K562 (cell line): ENCODE measurements at regions not wholly inside any gene's neighbourhood (a gene's known extent, or its start where the extent isn't known, plus 50 kb on each side); places are given as distances from the start of the nearest gene placed in this dataset.

ENCODE experiments used
- ATAC-seq: fragments of 200-7000 bp; cut with Tn5 transposase; 3 replicates; pipeline ENCODE4 v1.9.1; 2020; ENCODE audit warnings: moderate library complexity
- BruUV-seq: library from RNA; stranded (reverse); fragments of 400-500 nt; replicated peaks from 2 replicates; lab custom pipeline; 2021; lab: Mats Ljungman, UMichigan
- CTCF ChIA-PET: fragments of 300-600 bp; formaldehyde crosslinking; extraction: SDS; loops from one replicate; lab custom pipeline; 2021; ENCODE audit warnings: low intra/inter-chr PET ratio; lab: Yijun Ruan, JAX
- POLR2A ChIA-PET: fragments of 300-600, 350-650 bp; sonication (Branson Sonifier 250); formaldehyde crosslinking; extraction: SDS; loops from one replicate; lab custom pipeline; 2021; ENCODE audit warnings: antibody characterized with exemption, inconsistent platforms; lab: Yijun Ruan, JAX
- DNase-seq, 4 experiments: peaks; one replicate each; pipeline versions ENCODE4 v3.0.0 to v3.0.0-alpha.2; 2011 to 2018; ENCODE audit warnings: low spot score in 3 of 4, mixed read lengths in 3 of 4; ENCODE audit errors: extremely low read depth in 1 of 4
- FAIRE-seq: peaks from 2 replicates; lab custom pipeline; 2011; peaks lifted over from hg19 to GRCh38; lab: Jason Lieb, UNC
- H2AFZ ChIP-seq: 2 replicates; pipeline ENCODE4 v1.6.0; 2011; ENCODE audit warnings: low read depth, low read length, control low read depth, inconsistent platforms
- H3K27ac ChIP-seq: fragments of 200-600 bp; 3 replicates; pipeline ENCODE4 v1.8.0; 2011; ENCODE audit warnings: low read depth, mild to moderate bottlenecking, control low read depth, inconsistent platforms, low read length, moderate library complexity, mixed read lengths; ENCODE audit errors: extremely low read depth
- H3K27me3 ChIP-seq, 2 experiments: fragments of 300-600 bp in 1 of 2; 2 replicates in 1 of 2; 3 replicates in 1 of 2; pipeline versions ENCODE4 v1.6.0 to v1.8.0; 2011; ENCODE audit warnings: inconsistent platforms in 2 of 2, low read length in 2 of 2, mild to moderate bottlenecking in 1 of 2, mixed read lengths in 1 of 2, moderate library complexity in 1 of 2; ENCODE audit not compliant: control insufficient read depth in 2 of 2, insufficient read depth in 2 of 2
- H3K36me3 ChIP-seq: fragments of 300-600 bp; 3 replicates; pipeline ENCODE4 v1.8.0; 2011; ENCODE audit warnings: mild to moderate bottlenecking, low read length, inconsistent platforms; ENCODE audit not compliant: control insufficient read depth, insufficient read depth
- H3K4me1 ChIP-seq, 2 experiments: fragments of 200-600 bp in 1 of 2; replicated peaks in 1 of 2; 2 replicates in 1 of 2; 3 replicates in 1 of 2; pipeline versions ENCODE4 v1.5.1 to v1.8.0; 2011; ENCODE audit warnings: inconsistent platforms in 2 of 2, low read length in 2 of 2, mild to moderate bottlenecking in 1 of 2, mixed read lengths in 1 of 2, moderate library complexity in 1 of 2; ENCODE audit not compliant: control insufficient read depth in 2 of 2, insufficient read depth in 2 of 2
- H3K4me2 ChIP-seq: 2 replicates; pipeline ENCODE4 v1.6.1; 2011; ENCODE audit warnings: low read length, control low read depth, inconsistent platforms, mixed read lengths; ENCODE audit not compliant: insufficient read depth
- H3K4me3 ChIP-seq: fragments of 200-600 bp; sonication (generic), shearing (Covaris generic); 2 replicates; pipeline ENCODE4 v1.5.1; 2016; ENCODE audit warnings: control low read depth, inconsistent platforms
- H3K79me2 ChIP-seq: fragments of 200-600 bp; 3 replicates; pipeline ENCODE4 v1.8.0; 2011; ENCODE audit warnings: low read length, inconsistent platforms; ENCODE audit not compliant: control insufficient read depth, insufficient read depth
- H3K9ac ChIP-seq, 2 experiments: 2 replicates each; pipeline versions ENCODE4 v1.6.0 to v1.6.1; 2011; ENCODE audit warnings: low read depth in 2 of 2, low read length in 2 of 2, control low read depth in 1 of 2, inconsistent platforms in 1 of 2, mild to moderate bottlenecking in 1 of 2, mixed read lengths in 1 of 2; ENCODE audit not compliant: insufficient read depth in 1 of 2
- H3K9me1 ChIP-seq: one replicate; pipeline ENCODE4 v1.6.0; 2011; ENCODE audit warnings: inconsistent platforms, mild to moderate bottlenecking, low read length, moderate library complexity; ENCODE audit not compliant: control insufficient read depth, insufficient read depth
- H3K9me3 ChIP-seq: replicated peaks from 2 replicates; pipeline ENCODE4 v1.5.1; 2011; ENCODE audit warnings: low read depth, low read length, inconsistent platforms; ENCODE audit not compliant: control insufficient read depth, insufficient read depth
- H4K20me1 ChIP-seq: replicated peaks from 2 replicates; pipeline ENCODE4 v1.6.1; 2011; ENCODE audit warnings: low read length, inconsistent platforms, mixed read lengths; ENCODE audit not compliant: control insufficient read depth, insufficient read depth
- BCL6 ChIP-seq: fragments of 250-450 bp; sonication (Bioruptor Pico); IDR thresholded peaks from 2 replicates; pipeline ENCODE4 v1.4.0; 2020
- CEBPB ChIP-seq: fragments of 450-650 bp; IDR thresholded peaks from 2 replicates; pipeline ENCODE4 v1.6.1; 2016; ENCODE audit warnings: missing genetic modification characterization, missing compliant biosample characterization
- GMEB1 ChIP-seq: fragments of 250-450 bp; sonication (Bioruptor Pico); IDR thresholded peaks from 2 replicates; pipeline ENCODE4 v1.4.0; 2020; ENCODE audit warnings: mild to moderate bottlenecking
- HEY1 ChIP-seq: fragments of 250-450 bp; sonication (Bioruptor Pico); IDR thresholded peaks from 2 replicates; pipeline ENCODE4 v1.5.0; 2020; ENCODE audit warnings: mild to moderate bottlenecking, moderate library complexity, borderline replicate concordance
- MAFG ChIP-seq: fragments of 450-650 bp; conservative IDR thresholded peaks from 2 replicates; pipeline ENCODE4 v1.6.1; 2016; ENCODE audit warnings: missing genetic modification characterization, missing compliant biosample characterization
- NCOR1 ChIP-seq: fragments of 450-650 bp; IDR thresholded peaks from 2 replicates; pipeline ENCODE4 v1.6.1; 2016; ENCODE audit warnings: mild to moderate bottlenecking, moderate library complexity
- POLR3A ChIP-seq: IDR thresholded peaks from 2 replicates; pipeline ENCODE4 v1.6.1; 2011; ENCODE audit warnings: borderline replicate concordance, mild to moderate bottlenecking, moderate library complexity; ENCODE audit not compliant: insufficient read length, insufficient read depth; ENCODE audit errors: extremely low read depth
- RNF2 ChIP-seq: sonication (generic); IDR thresholded peaks from 2 replicates; pipeline ENCODE4 v1.6.1; 2016
- SPI1 ChIP-seq: IDR thresholded peaks from 2 replicates; pipeline ENCODE4 v1.6.1; 2011; ENCODE audit warnings: low read depth, low read length, control low read depth, borderline replicate concordance
- TCF15 ChIP-seq: fragments of 250-450 bp; sonication (Bioruptor Pico); IDR thresholded peaks from 2 replicates; pipeline ENCODE4 v1.8.0; 2022; ENCODE audit warnings: moderate library complexity, mild to moderate bottlenecking, inconsistent platforms
- TRIM28 ChIP-seq: fragments of 450-650 bp; IDR thresholded peaks from 2 replicates; pipeline ENCODE4 v1.6.1; 2017
- ZNF3 ChIP-seq: fragments of 250-450 bp; sonication (Bioruptor Pico); IDR thresholded peaks from 2 replicates; pipeline ENCODE4 v1.5.0; 2021; ENCODE audit warnings: mild to moderate bottlenecking, moderate library complexity
- ZNF583 ChIP-seq: fragments of 250-450 bp; sonication (Bioruptor Pico); IDR thresholded peaks from 2 replicates; pipeline ENCODE4 v1.4.0; 2020
- WGBS: fragments of 100-300 bp; shearing (Covaris generic); methylation state at CpG from one replicate; pipeline ENCODE4 v1.1.6; 2016; ENCODE audit warnings: low coverage, mixed read lengths; ENCODE audit not compliant: insufficient coverage; ENCODE audit errors: missing lambda C conversion rate; 5-methylcytosine and 5-hydroxymethylcytosine counted together
- in situ Hi-C: fragments of 300-500 bp; cut with MboI; formaldehyde crosslinking; loops from 4 replicates; pipeline ENCODE4 v1.15.0; 2018; ENCODE audit warnings: inconsistent platforms, mixed read lengths
- intact Hi-C: fragments of 100-400 bp; cut with micrococcal nuclease; formaldehyde crosslinking; loops from 2 replicates; pipeline ENCODE4 v1.14.2; 2022

GRCh38 chr10:21084700-21085099 lies 187.6 kb upstream of the NEBL start:
- BruUV-seq = no TSS peak
- FAIRE-seq (no peak), DNase-seq (no peak)
- H3K9me1 ChIP-seq = no peaks in the 10 kb centered on the region
- ChIA-PET CTCF (no interaction called here), POLR2A (interaction anchor here (1.1 kb wide), 1 partner anchor 12 kb away, joined by 7 read pairs; no protein-coding TSS in a partner anchor)
- H3K27ac ChIP-seq = no peak overlapping the region
- no peaks in the 10 kb centered on the region for H4K20me1 ChIP-seq
- H3K79me2 ChIP-seq = no peaks in the 10 kb centered on the region
- in situ Hi-C loops = no loop called here
- no peak overlapping the region for H2AFZ ChIP-seq
- WGBS = 69% methylated on average over 5 of the region's 5 CpGs
- H3K27me3 ChIP-seq = no peaks in the 10 kb centered on the region
- TF ChIP-seq NCOR1 (no peak), HEY1 (CRISPR knock-in tag) (no peak), ZNF3 (CRISPR knock-in tag) (no peak), BCL6 (CRISPR knock-in tag) (no peak), GMEB1 (CRISPR knock-in tag) (no peak), TRIM28 (no peak), CEBPB (no peak), SPI1 (no peak), RNF2 (no peak), ZNF583 (CRISPR knock-in tag) (no peak), POLR3A (no peak), TCF15 (CRISPR knock-in tag) (no peak), MAFG (tag) (no peak)
- TF ChIP-seq, all 486 proteins: peak for 0
- Histone ChIP-seq H3K4me1 (peaks cover 0 to 1% of the 10 kb centered on the region in 2 experiments; a peak in 1 of 5 replicates), H3K9ac (no peak overlapping the region), H3K36me3 (no peaks in the 10 kb centered on the region; the same call in 2 of the 3 replicates), H3K4me2 (no peak overlapping the region), H3K4me3 (no peak overlapping the region), H3K9me3 (no peaks in the 10 kb centered on the region)
- intact Hi-C loops = no loop called here
- ATAC-seq = no peak
